ENCODE measurements at regions not wholly inside any gene's neighbourhood (a gene's known extent, or its start where the extent isn't known, plus 50 kb on each side); places are given as distances from the start of the nearest gene placed in this dataset.

GRCh38 chr10:78462726-78463228, 429.1 kb downstream of the RPS24 start:
- TF ChIP-seq TEAD4 (IDR thresholded peaks at IDR 0.05; ENCODE audit: borderline replicate concordance, insufficient read depth) (no peak), MAX (IDR thresholded peaks at IDR 0.05; ENCODE audit: low read depth) (no peak), ELF1 (IDR thresholded peaks at IDR 0.05) (no peak), SMC3 (IDR thresholded peaks at IDR 0.05; ENCODE audit: low read depth, low read length) (no peak), POLR2AphosphoS5 (IDR thresholded peaks at IDR 0.05; ENCODE audit: low read depth, low read length) (no peak), USF1 (IDR thresholded peaks at IDR 0.05; ENCODE audit: borderline replicate concordance, low read depth) (no peak), CTCF (IDR thresholded peaks at IDR 0.05) (no peak), EZH2phosphoT487 (IDR thresholded peaks at IDR 0.05; ENCODE audit: borderline replicate concordance, low read depth) (no peak), YY1 (IDR thresholded peaks at IDR 0.05; ENCODE audit: low read depth) (no peak), EP300 (IDR thresholded peaks at IDR 0.05; ENCODE audit: borderline replicate concordance in 1 of 2, low read depth in 1 of 2, low read length in 1 of 2) (no peak), SIN3A (IDR thresholded peaks at IDR 0.05; ENCODE audit: borderline replicate concordance, low read depth, low read length) (no peak), RFX5 (IDR thresholded peaks at IDR 0.05; ENCODE audit: low read length) (no peak), CHD2 (IDR thresholded peaks at IDR 0.05; ENCODE audit: low read length, partially characterized antibody) (no peak)
